Lower leg skin (tissue), 3 donors: ENCODE measurements at regions not wholly inside any gene's neighbourhood (a gene's known extent, or its start where the extent isn't known, plus 50 kb on each side); places are given as distances from the start of the nearest gene placed in this dataset.

Experiments used
- POLR2A ChIP-seq, 2 donors: fragments of 450-650 bp; IDR thresholded peaks; one replicate each; pipeline ENCODE4 v1.6.1; 2016 to 2017; ENCODE audit warnings: antibody characterized with exemption in 2 of 2, mild to moderate bottlenecking in 1 of 2, moderate library complexity in 1 of 2
- TF ChIP-seq, protein P1 (sequence below), 3 donors: fragments of 450-650 bp; IDR thresholded peaks; one replicate each; pipeline ENCODE4 v1.5.1; 2016; ENCODE audit warnings: antibody characterized with exemption in 3 of 3, mild to moderate bottlenecking in 3 of 3, moderate library complexity in 2 of 3

DNA sequence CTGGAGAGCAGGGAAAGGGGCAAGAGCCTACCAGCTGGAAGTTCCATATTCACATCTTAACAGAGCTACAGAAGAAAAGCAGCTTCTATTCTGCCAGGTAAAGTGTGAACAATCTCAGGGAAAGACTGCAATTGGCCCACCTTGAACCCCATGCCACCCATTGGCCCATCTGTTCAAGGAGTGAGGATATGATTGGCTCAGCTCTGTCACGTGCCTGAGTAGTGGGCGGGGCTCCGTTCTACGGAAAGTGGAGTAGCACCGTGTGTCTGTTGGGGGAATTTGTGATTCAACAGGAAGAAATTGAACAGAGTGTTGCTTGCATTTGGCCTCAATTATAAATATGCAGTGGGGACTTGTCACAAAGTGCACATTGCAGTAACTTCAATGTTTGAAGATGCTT lies 81.8 kb downstream of the MINAR1 start:
- TF ChIP-seq, protein P1, sequence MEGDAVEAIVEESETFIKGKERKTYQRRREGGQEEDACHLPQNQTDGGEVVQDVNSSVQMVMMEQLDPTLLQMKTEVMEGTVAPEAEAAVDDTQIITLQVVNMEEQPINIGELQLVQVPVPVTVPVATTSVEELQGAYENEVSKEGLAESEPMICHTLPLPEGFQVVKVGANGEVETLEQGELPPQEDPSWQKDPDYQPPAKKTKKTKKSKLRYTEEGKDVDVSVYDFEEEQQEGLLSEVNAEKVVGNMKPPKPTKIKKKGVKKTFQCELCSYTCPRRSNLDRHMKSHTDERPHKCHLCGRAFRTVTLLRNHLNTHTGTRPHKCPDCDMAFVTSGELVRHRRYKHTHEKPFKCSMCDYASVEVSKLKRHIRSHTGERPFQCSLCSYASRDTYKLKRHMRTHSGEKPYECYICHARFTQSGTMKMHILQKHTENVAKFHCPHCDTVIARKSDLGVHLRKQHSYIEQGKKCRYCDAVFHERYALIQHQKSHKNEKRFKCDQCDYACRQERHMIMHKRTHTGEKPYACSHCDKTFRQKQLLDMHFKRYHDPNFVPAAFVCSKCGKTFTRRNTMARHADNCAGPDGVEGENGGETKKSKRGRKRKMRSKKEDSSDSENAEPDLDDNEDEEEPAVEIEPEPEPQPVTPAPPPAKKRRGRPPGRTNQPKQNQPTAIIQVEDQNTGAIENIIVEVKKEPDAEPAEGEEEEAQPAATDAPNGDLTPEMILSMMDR (IDR thresholded peaks at IDR 0.05), result no peak
- no peak for TF ChIP-seq POLR2A (IDR thresholded peaks at IDR 0.05)
